PC-9 (cell line): ENCODE measurements at regions not wholly inside any gene's neighbourhood (a gene's known extent, or its start where the extent isn't known, plus 50 kb on each side); places are given as distances from the start of the nearest gene placed in this dataset.
"Not testable (repeated sequence)": the region's sequence is repeated elsewhere in the genome, so short reads cannot be mapped to it uniquely, and the experiment has no call there.

Experiments
- BruUV-seq: library from RNA; stranded (reverse); fragments of 400-500 nt; replicated peaks from 2 replicates; lab custom pipeline; 2021; lab: Mats Ljungman, UMichigan
- CTCF ChIA-PET: fragments of 300-600 bp; sonication (Branson Sonifier 250); formaldehyde crosslinking; loops from one replicate; lab custom pipeline; 2022; ENCODE audit warnings: antibody characterized with exemption; lab: Charles Lee
- POLR2A ChIA-PET: fragments of 300-600 bp; sonication (Branson Sonifier 250); formaldehyde crosslinking; loops from one replicate; lab custom pipeline; 2022; ENCODE audit warnings: antibody characterized with exemption; ENCODE audit not compliant: unreplicated experiment; lab: Charles Lee
- DNase-seq, 2 experiments: peaks; one replicate each; pipeline versions ENCODE4 v3.0.0 to v3.0.0-alpha.2; 2015 to 2022; ENCODE audit warnings: mixed read lengths in 1 of 2
- H2AFZ ChIP-seq: fragments of 200-600 bp; sonication (generic); 2 replicates; pipeline ENCODE4 v1.8.1; 2017; ENCODE audit warnings: antibody characterized with exemption
- H3F3A ChIP-seq: fragments of 200-600 bp; sonication (generic); 2 replicates; pipeline ENCODE4 v1.8.1; 2017; ENCODE audit warnings: antibody characterized with exemption, mild to moderate bottlenecking, low read depth; ENCODE audit not compliant: insufficient read depth
- H3K27ac ChIP-seq: fragments of 200-600 bp; sonication (generic); 2 replicates; pipeline ENCODE4 v1.6.1; 2016; ENCODE audit warnings: mixed run types
- H3K27me3 ChIP-seq: fragments of 200-600 bp; sonication (generic); 2 replicates; pipeline ENCODE4 v1.6.1; 2016; ENCODE audit warnings: low read depth, mixed run types; ENCODE audit not compliant: insufficient read depth
- H3K36me3 ChIP-seq: fragments of 200-600 bp; sonication (generic); 2 replicates; pipeline ENCODE4 v1.6.1; 2016; ENCODE audit warnings: low read depth, mixed run types
- H3K4me1 ChIP-seq: fragments of 200-600 bp; sonication (generic); replicated peaks from 2 replicates; pipeline ENCODE4 v1.6.1; 2016; ENCODE audit warnings: mixed run types; ENCODE audit not compliant: insufficient read depth
- H3K4me2 ChIP-seq: fragments of 200-600 bp; sonication (generic); 2 replicates; pipeline ENCODE4 v1.6.1; 2017; ENCODE audit warnings: mixed run types
- H3K4me3 ChIP-seq: fragments of 200-600 bp; sonication (generic); 2 replicates; pipeline ENCODE4 v1.6.1; 2016; ENCODE audit warnings: mixed run types
- H3K79me2 ChIP-seq: fragments of 200-600 bp; sonication (generic); 2 replicates; pipeline ENCODE4 v1.6.1; 2017; ENCODE audit warnings: low read depth, mixed run types
- H3K9me2 ChIP-seq: fragments of 200-600 bp; sonication (generic); 2 replicates; pipeline ENCODE4 v1.8.1; 2017; ENCODE audit warnings: mild to moderate bottlenecking; ENCODE audit not compliant: insufficient read depth
- H3K9me3 ChIP-seq: fragments of 200-600 bp; sonication (generic); 2 replicates; pipeline ENCODE4 v1.8.1; 2016; ENCODE audit warnings: low read depth; ENCODE audit not compliant: insufficient read depth
- H4K20me1 ChIP-seq: fragments of 200-600 bp; sonication (generic); 2 replicates; pipeline ENCODE4 v1.8.1; 2017; ENCODE audit not compliant: insufficient read depth
- intact Hi-C: fragments of 100-400 bp; cut with micrococcal nuclease; formaldehyde crosslinking; loops from one replicate; pipeline ENCODE4 v1.10.0; 2022; ENCODE audit not compliant: unreplicated experiment

GRCh38 chr9:40130598-40130997 lies 775.1 kb downstream of the SPATA31A1 start:
- H3K79me2 ChIP-seq, H3K9me3 ChIP-seq, H3F3A ChIP-seq, DNase-seq, H3K4me1 ChIP-seq, H3K9me2 ChIP-seq, H2AFZ ChIP-seq, H3K36me3 ChIP-seq, POLR2A ChIA-PET, H3K4me2 ChIP-seq, H3K4me3 ChIP-seq, intact Hi-C loops, CTCF ChIA-PET, H3K27me3 ChIP-seq, H3K27ac ChIP-seq, H4K20me1 ChIP-seq, BruUV-seq: not testable (repeated sequence)

- H3K9me2 ChIP-seq, H3K27ac ChIP-seq, CTCF ChIA-PET, H3K9me3 ChIP-seq, POLR2A ChIA-PET, H3K79me2 ChIP-seq, H3K4me1 ChIP-seq, H3K4me3 ChIP-seq, H4K20me1 ChIP-seq, H3K4me2 ChIP-seq, intact Hi-C loops, BruUV-seq, H3K36me3 ChIP-seq, H2AFZ ChIP-seq, DNase-seq, H3F3A ChIP-seq, H3K27me3 ChIP-seq: not testable (repeated sequence)
Measured at GRCh38 chr9:40169204-40169603, 813.7 kb downstream of the SPATA31A1 start.

- H3K27ac ChIP-seq, H3K79me2 ChIP-seq, intact Hi-C loops, H3K9me3 ChIP-seq, BruUV-seq, H3K27me3 ChIP-seq, H3K4me2 ChIP-seq, H2AFZ ChIP-seq, H4K20me1 ChIP-seq, H3K4me1 ChIP-seq, H3F3A ChIP-seq, CTCF ChIA-PET, H3K36me3 ChIP-seq, DNase-seq, POLR2A ChIA-PET, H3K9me2 ChIP-seq, H3K4me3 ChIP-seq: not testable (repeated sequence)
Measured at GRCh38 chr9:40173316-40173715, 817.8 kb downstream of the SPATA31A1 start.

DNA sequence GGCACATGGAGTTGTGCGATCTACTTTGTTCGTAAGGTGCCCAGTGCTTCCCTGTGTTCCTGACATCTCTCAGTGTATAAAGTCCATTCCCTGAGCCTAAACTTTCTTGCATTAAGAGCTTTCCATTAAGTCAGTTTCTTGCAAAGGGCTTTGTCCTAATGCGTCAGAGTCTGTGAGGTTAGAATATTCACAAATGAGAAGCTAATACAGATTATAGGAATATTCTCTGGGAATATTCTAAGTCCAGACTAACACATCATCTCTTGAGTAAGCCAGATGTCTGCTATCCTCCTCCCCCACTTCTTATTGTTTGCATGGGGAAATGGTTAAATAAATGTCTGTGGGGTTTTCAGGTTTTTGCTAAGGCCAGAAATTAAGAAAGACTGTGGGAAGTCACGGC lies 818.6 kb downstream of the SPATA31A1 start:
- H3K36me3 ChIP-seq, H2AFZ ChIP-seq, CTCF ChIA-PET, DNase-seq, H4K20me1 ChIP-seq, intact Hi-C loops, H3F3A ChIP-seq, H3K9me3 ChIP-seq, H3K79me2 ChIP-seq, BruUV-seq, H3K4me3 ChIP-seq, H3K27me3 ChIP-seq, H3K4me2 ChIP-seq, H3K4me1 ChIP-seq, H3K9me2 ChIP-seq, POLR2A ChIA-PET, H3K27ac ChIP-seq: not testable (repeated sequence)

DNA sequence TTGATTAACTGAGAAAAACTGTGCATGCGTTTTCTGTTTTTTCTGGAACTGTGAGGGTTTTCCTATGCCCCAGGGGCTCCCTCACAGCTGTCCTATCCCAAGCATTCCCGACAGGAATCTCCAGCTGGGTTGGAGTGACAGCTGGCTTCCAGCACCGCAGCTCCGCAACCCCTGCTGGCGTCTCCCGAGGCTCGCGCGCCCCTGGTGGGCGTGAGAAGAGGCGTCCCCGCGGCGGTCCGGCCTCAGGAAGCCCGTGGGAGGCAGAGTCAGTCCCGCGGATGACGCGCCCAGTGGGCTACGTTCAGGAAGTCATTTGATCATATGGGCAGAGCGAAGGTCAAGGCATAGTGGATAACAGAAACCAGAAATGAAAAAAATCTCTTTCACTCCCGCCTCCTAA lies 821.9 kb downstream of the SPATA31A1 start:
- not testable (repeated sequence) for DNase-seq

DNA sequence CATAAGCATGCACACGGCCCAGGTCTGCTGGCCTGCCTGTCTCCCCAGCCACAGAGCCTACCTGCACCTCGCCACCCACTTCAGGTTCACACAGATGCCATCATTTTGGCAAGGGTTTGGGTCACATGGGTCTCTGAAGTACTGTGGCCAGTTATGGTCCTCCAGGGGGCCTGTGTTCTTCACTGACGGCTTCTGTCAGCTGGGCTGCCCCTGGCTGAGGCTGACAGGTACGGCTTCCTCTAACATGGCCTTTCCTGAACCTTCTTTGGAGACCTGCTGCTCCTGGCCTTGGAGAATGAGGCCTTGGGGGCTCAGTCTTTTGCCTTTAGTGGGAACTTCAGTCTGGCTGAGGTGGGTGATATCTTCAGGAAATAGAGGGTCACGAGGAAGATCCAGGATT lies 835.9 kb downstream of the SPATA31A1 start:
- DNase-seq, H3K9me2 ChIP-seq, H3K4me1 ChIP-seq, H4K20me1 ChIP-seq, BruUV-seq, H3K79me2 ChIP-seq, H3K4me3 ChIP-seq, H3K9me3 ChIP-seq, H3K27ac ChIP-seq, intact Hi-C loops, H3F3A ChIP-seq, H3K36me3 ChIP-seq, H2AFZ ChIP-seq, POLR2A ChIA-PET, H3K4me2 ChIP-seq, CTCF ChIA-PET: not testable (repeated sequence)
- peaks cover 10% of the 10 kb centered on the region; the same call in 1 of the 2 replicates for H3K27me3 ChIP-seq

More for the DNA sequence above, 821.9 kb downstream of the SPATA31A1 start:
- H3K27me3 ChIP-seq, CTCF ChIA-PET, H3K9me2 ChIP-seq, H3K36me3 ChIP-seq, H3K4me2 ChIP-seq, H3F3A ChIP-seq, intact Hi-C loops, H3K9me3 ChIP-seq, H4K20me1 ChIP-seq, H3K4me1 ChIP-seq, BruUV-seq, H3K4me3 ChIP-seq, H3K79me2 ChIP-seq, H3K27ac ChIP-seq, POLR2A ChIA-PET, H2AFZ ChIP-seq: not testable (repeated sequence)

- H3F3A ChIP-seq, POLR2A ChIA-PET, H3K4me3 ChIP-seq, H3K4me1 ChIP-seq, intact Hi-C loops, DNase-seq, H3K27ac ChIP-seq, H3K36me3 ChIP-seq, H2AFZ ChIP-seq, CTCF ChIA-PET, BruUV-seq, H3K79me2 ChIP-seq, H3K4me2 ChIP-seq, H3K9me2 ChIP-seq, H4K20me1 ChIP-seq, H3K9me3 ChIP-seq: not testable (repeated sequence)
- H3K27me3 ChIP-seq, result peaks cover 10% of the 10 kb centered on the region; the same call in 1 of the 2 replicates
Measured at GRCh38 chr9:40192162-40192561, 836.7 kb downstream of the SPATA31A1 start.
